CD14-positive monocyte (primary cell): ENCODE measurements at regions not wholly inside any gene's neighbourhood (a gene's known extent, or its start where the extent isn't known, plus 50 kb on each side); places are given as distances from the start of the nearest gene placed in this dataset.

Experiments used
- DNase-seq, 3 donors: peaks; one replicate each; pipeline ENCODE4 v3.0.0-alpha.2; 2011 to 2022
- H2AFZ ChIP-seq: 2 replicates; pipeline ENCODE4 v1.6.0; 2012; ENCODE audit warnings: mild to moderate bottlenecking, low read depth, low read length, inconsistent platforms; ENCODE audit not compliant: insufficient read depth, poor library complexity, severe bottlenecking
- H3K27ac ChIP-seq, 2 donors: 1 replicate in 1 of 2; 2 replicates in 1 of 2; pipeline ENCODE4 v1.5.1; 2012 to 2013; ENCODE audit warnings: low read length in 2 of 2, control low read depth in 1 of 2, inconsistent platforms in 1 of 2, low read depth in 1 of 2, mild to moderate bottlenecking in 1 of 2
- H3K27me3 ChIP-seq, 2 donors: one replicate each; pipeline versions ENCODE4 v1.6.0 to v1.6.1; 2011 to 2013; ENCODE audit warnings: low read length in 2 of 2; ENCODE audit not compliant: control insufficient read depth in 2 of 2, insufficient read depth in 2 of 2
- H3K36me3 ChIP-seq, 2 donors: replicated peaks in 1 of 2; 1 replicate in 1 of 2; 2 replicates in 1 of 2; pipeline versions ENCODE4 v1.5.1 to v1.6.1; 2012 to 2013; ENCODE audit warnings: low read length in 2 of 2, control low read depth in 1 of 2, inconsistent platforms in 1 of 2, mild to moderate bottlenecking in 1 of 2; ENCODE audit not compliant: insufficient read depth in 2 of 2, control insufficient read depth in 1 of 2
- H3K4me1 ChIP-seq, 2 donors: 1 replicate in 1 of 2; 2 replicates in 1 of 2; pipeline versions ENCODE4 v1.5.1 to v1.6.1; 2012 to 2013; ENCODE audit warnings: low read length in 2 of 2, control low read depth in 1 of 2, inconsistent platforms in 1 of 2, mild to moderate bottlenecking in 1 of 2, moderate library complexity in 1 of 2; ENCODE audit not compliant: insufficient read depth in 2 of 2, control insufficient read depth in 1 of 2
- H3K4me2 ChIP-seq: replicated peaks from 2 replicates; pipeline ENCODE3; 2012; ENCODE audit warnings: low read length, moderate library complexity, mild to moderate bottlenecking; ENCODE audit not compliant: poor library complexity, severe bottlenecking; ENCODE audit errors: extremely low read depth
- H3K4me3 ChIP-seq, 3 experiments: fragments of 200-600 bp in 1 of 3; sonication (generic) in 1 of 3; replicated peaks in 1 of 3; 1 replicate in 2 of 3; 2 replicates in 1 of 3; pipeline ENCODE4 v1.5.1; 2011 to 2013; ENCODE audit warnings: low read length in 3 of 3, mild to moderate bottlenecking in 3 of 3, control low read depth in 2 of 3, low read depth in 2 of 3, inconsistent platforms in 1 of 3, moderate library complexity in 1 of 3
- H3K79me2 ChIP-seq: 2 replicates; pipeline ENCODE4 v1.6.0; 2012; ENCODE audit warnings: mild to moderate bottlenecking, control low read depth, inconsistent platforms, low read length, moderate library complexity; ENCODE audit not compliant: insufficient read depth
- H3K9ac ChIP-seq: 2 replicates; pipeline ENCODE4 v1.6.0; 2017; ENCODE audit warnings: low read length, mild to moderate bottlenecking; ENCODE audit not compliant: insufficient read depth, poor library complexity, severe bottlenecking
- H3K9me3 ChIP-seq, 2 donors: replicated peaks in 1 of 2; 1 replicate in 1 of 2; 2 replicates in 1 of 2; pipeline versions ENCODE4 v1.5.1 to v1.6.1; 2012 to 2013; ENCODE audit warnings: low read length in 2 of 2, control low read depth in 1 of 2; ENCODE audit not compliant: control insufficient read depth in 1 of 2, insufficient read depth in 1 of 2
- H4K20me1 ChIP-seq: 2 replicates; pipeline ENCODE4 v1.6.0; 2012; ENCODE audit warnings: mild to moderate bottlenecking, low read length, control low read depth, moderate library complexity; ENCODE audit not compliant: insufficient read depth
- H3K27ac Mint-ChIP-seq, 7 donors: one replicate each; pipeline ENCODE4 v1.8.0; 2020; ENCODE audit warnings: mild to moderate bottlenecking in 7 of 7, mixed read lengths in 7 of 7, moderate library complexity in 6 of 7, inconsistent platforms in 2 of 7
- H3K27me3 Mint-ChIP-seq, 3 donors: one replicate each; pipeline ENCODE4 v1.8.0; 2021 to 2022; ENCODE audit warnings: low read depth in 3 of 3, mild to moderate bottlenecking in 3 of 3, mixed read lengths in 3 of 3, moderate library complexity in 3 of 3, inconsistent platforms in 1 of 3
- H3K36me3 Mint-ChIP-seq, 2 donors: one replicate each; pipeline ENCODE4 v1.8.0; 2020; ENCODE audit warnings: mixed read lengths in 2 of 2, inconsistent platforms in 1 of 2, mild to moderate bottlenecking in 1 of 2
- H3K4me1 Mint-ChIP-seq: one replicate; pipeline ENCODE4 v1.8.0; 2020; ENCODE audit warnings: mild to moderate bottlenecking, mixed read lengths
- H3K4me3 Mint-ChIP-seq, 2 donors: one replicate each; pipeline ENCODE4 v1.8.0; 2020; ENCODE audit warnings: mild to moderate bottlenecking in 2 of 2, mixed read lengths in 2 of 2, moderate library complexity in 1 of 2
- H3K9me3 Mint-ChIP-seq, 7 donors: one replicate each; pipeline ENCODE4 v1.8.0; 2020 to 2022; ENCODE audit warnings: mixed read lengths in 7 of 7, mild to moderate bottlenecking in 6 of 7, moderate library complexity in 6 of 7, inconsistent platforms in 2 of 7
- WGBS: methylation state at CpG from one replicate; pipeline ENCODE4 v1.1.5; 2013; ENCODE audit warnings: missing lambda C conversion rate; ENCODE audit not compliant: insufficient coverage; 5-methylcytosine and 5-hydroxymethylcytosine counted together
- intact Hi-C, 2 donors: fragments of 100-400 bp; cut with micrococcal nuclease; formaldehyde crosslinking; loops; one replicate each; pipeline versions ENCODE4 v1.15.0 to v1.15.1; 2023
- TF ChIP-seq, protein P1 (sequence below): fragments of 200-600 bp; IDR thresholded peaks from one replicate; pipeline ENCODE4 v1.8.0; 2022; ENCODE audit warnings: antibody characterized with exemption, mild to moderate bottlenecking

GRCh38 chr1:117289316-117289870, 77.9 kb upstream of the MAN1A2 start:
- DNase-seq: no peak
- Histone ChIP-seq H4K20me1 (no peaks in the 10 kb centered on the region), H3K9me3 (no peaks in the 10 kb centered on the region), H3K9ac (no peak overlapping the region), H3K4me1 (no peaks in the 10 kb centered on the region), H2AFZ (no peak overlapping the region), H3K4me3 (no peak overlapping the region), H3K27ac (no peak overlapping the region), H3K36me3 (no peaks in the 10 kb centered on the region), H3K79me2 (no peaks in the 10 kb centered on the region), H3K4me2 (no peak overlapping the region), H3K27me3 (no peaks in the 10 kb centered on the region)
- intact Hi-C loops: no loop called here
- TF ChIP-seq, protein P1, sequence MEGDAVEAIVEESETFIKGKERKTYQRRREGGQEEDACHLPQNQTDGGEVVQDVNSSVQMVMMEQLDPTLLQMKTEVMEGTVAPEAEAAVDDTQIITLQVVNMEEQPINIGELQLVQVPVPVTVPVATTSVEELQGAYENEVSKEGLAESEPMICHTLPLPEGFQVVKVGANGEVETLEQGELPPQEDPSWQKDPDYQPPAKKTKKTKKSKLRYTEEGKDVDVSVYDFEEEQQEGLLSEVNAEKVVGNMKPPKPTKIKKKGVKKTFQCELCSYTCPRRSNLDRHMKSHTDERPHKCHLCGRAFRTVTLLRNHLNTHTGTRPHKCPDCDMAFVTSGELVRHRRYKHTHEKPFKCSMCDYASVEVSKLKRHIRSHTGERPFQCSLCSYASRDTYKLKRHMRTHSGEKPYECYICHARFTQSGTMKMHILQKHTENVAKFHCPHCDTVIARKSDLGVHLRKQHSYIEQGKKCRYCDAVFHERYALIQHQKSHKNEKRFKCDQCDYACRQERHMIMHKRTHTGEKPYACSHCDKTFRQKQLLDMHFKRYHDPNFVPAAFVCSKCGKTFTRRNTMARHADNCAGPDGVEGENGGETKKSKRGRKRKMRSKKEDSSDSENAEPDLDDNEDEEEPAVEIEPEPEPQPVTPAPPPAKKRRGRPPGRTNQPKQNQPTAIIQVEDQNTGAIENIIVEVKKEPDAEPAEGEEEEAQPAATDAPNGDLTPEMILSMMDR: no peak
- no CpG with 5 or more reads among the region's 3 CpGs for WGBS
- H3K27me3 Mint-ChIP-seq: peaks cover 0 to 5% (median 2%) of the 10 kb centered on the region in 3 donors
- H3K27ac Mint-ChIP-seq: no peak overlapping the region
- H3K4me3 Mint-ChIP-seq: no peak overlapping the region
- H3K9me3 Mint-ChIP-seq: no peaks in the 10 kb centered on the region
- no peaks in the 10 kb centered on the region for H3K36me3 Mint-ChIP-seq
- H3K4me1 Mint-ChIP-seq: no peaks in the 10 kb centered on the region

- Histone ChIP-seq H4K20me1 (no peaks in the 10 kb centered on the region), H3K27me3 (no peaks in the 10 kb centered on the region), H3K4me3 (no peak overlapping the region), H3K79me2 (no peaks in the 10 kb centered on the region), H3K9ac (no peak overlapping the region), H3K9me3 (no peaks in the 10 kb centered on the region), H3K27ac (no peak overlapping the region), H3K4me1 (no peaks in the 10 kb centered on the region), H3K4me2 (no peak overlapping the region), H2AFZ (no peak overlapping the region), H3K36me3 (no peaks in the 10 kb centered on the region)
- no peak overlapping the region for H3K4me3 Mint-ChIP-seq
- H3K36me3 Mint-ChIP-seq: no peaks in the 10 kb centered on the region
- no peak overlapping the region for H3K27ac Mint-ChIP-seq
- no peaks in the 10 kb centered on the region for H3K4me1 Mint-ChIP-seq
- peaks cover 0 to 5% (median 2%) of the 10 kb centered on the region in 3 donors for H3K27me3 Mint-ChIP-seq
- TF ChIP-seq, protein P1: no peak
- intact Hi-C loops: no loop called here
- no CpG with 5 or more reads among the region's 2 CpGs for WGBS
- H3K9me3 Mint-ChIP-seq: no peaks in the 10 kb centered on the region
- DNase-seq: no peak
These were observed 75.8 kb upstream of the VTCN1 start for GRCh38 chr1:117286562-117286961.
